ENCODE measurements at regions not wholly inside any gene's neighbourhood (a gene's known extent, or its start where the extent isn't known, plus 50 kb on each side); places are given as distances from the start of the nearest gene placed in this dataset.

GRCh38 chr20:24365670-24366069 lies 103.8 kb upstream of the SYNDIG1 start:
- TF ChIP-seq, protein P1, sequence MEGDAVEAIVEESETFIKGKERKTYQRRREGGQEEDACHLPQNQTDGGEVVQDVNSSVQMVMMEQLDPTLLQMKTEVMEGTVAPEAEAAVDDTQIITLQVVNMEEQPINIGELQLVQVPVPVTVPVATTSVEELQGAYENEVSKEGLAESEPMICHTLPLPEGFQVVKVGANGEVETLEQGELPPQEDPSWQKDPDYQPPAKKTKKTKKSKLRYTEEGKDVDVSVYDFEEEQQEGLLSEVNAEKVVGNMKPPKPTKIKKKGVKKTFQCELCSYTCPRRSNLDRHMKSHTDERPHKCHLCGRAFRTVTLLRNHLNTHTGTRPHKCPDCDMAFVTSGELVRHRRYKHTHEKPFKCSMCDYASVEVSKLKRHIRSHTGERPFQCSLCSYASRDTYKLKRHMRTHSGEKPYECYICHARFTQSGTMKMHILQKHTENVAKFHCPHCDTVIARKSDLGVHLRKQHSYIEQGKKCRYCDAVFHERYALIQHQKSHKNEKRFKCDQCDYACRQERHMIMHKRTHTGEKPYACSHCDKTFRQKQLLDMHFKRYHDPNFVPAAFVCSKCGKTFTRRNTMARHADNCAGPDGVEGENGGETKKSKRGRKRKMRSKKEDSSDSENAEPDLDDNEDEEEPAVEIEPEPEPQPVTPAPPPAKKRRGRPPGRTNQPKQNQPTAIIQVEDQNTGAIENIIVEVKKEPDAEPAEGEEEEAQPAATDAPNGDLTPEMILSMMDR (IDR thresholded peaks at IDR 0.05), result no peak
- no peak for TF ChIP-seq POLR2A (IDR thresholded peaks at IDR 0.05)
- intact Hi-C loops (cut with DNase I), result no loop called here
- H3K4me1 ChIP-seq (replicated peaks in 1 of 2), result no peaks in the 10 kb centered on the region
- 82 to 90% (median 86%) methylated on average over 3 of the region's 3 CpGs for WGBS, 4 donors
- H3K27ac ChIP-seq, result no peak overlapping the region
- no peak for DNase-seq
- H3K36me3 ChIP-seq (replicated peaks in 1 of 2), result no peaks in the 10 kb centered on the region
- no peaks in the 10 kb centered on the region for H3K9me3 ChIP-seq (replicated peaks in 1 of 3)
- no peaks in the 10 kb centered on the region for H3K27me3 ChIP-seq
- H3K4me3 ChIP-seq, result no peak overlapping the region

GRCh38 chr20:24364482-24364881 lies 104.9 kb upstream of the SYNDIG1 start:
- no peaks in the 10 kb centered on the region for H3K36me3 ChIP-seq (replicated peaks in 1 of 2)
- TF ChIP-seq, protein P1 (IDR thresholded peaks at IDR 0.05), result no peak
- no peak for TF ChIP-seq POLR2A (IDR thresholded peaks at IDR 0.05)
- 33 to 37% (median 34%) methylated on average over 4 of the region's 4 CpGs for WGBS, 4 donors
- H3K27ac ChIP-seq, result no peak overlapping the region
- H3K4me1 ChIP-seq (replicated peaks in 1 of 2), result no peaks in the 10 kb centered on the region
- no peak overlapping the region for H3K4me3 ChIP-seq
- no peak for DNase-seq
- intact Hi-C loops (cut with DNase I), result no loop called here
- no peaks in the 10 kb centered on the region for H3K9me3 ChIP-seq (replicated peaks in 1 of 3)
- H3K27me3 ChIP-seq, result no peaks in the 10 kb centered on the region

- H3K4me1 ChIP-seq (replicated peaks in 1 of 2), result no peaks in the 10 kb centered on the region
- WGBS, 4 donors, result 78 to 88% (median 84%) methylated on average over 8 of the region's 8 CpGs
- H3K27me3 ChIP-seq, result no peaks in the 10 kb centered on the region
- DNase-seq, result no peak
- H3K4me3 ChIP-seq, result no peak overlapping the region
- H3K27ac ChIP-seq, result no peak overlapping the region
- intact Hi-C loops (cut with DNase I), result no loop called here
- H3K9me3 ChIP-seq (replicated peaks in 1 of 3), result no peaks in the 10 kb centered on the region
- no peaks in the 10 kb centered on the region for H3K36me3 ChIP-seq (replicated peaks in 1 of 2)
- TF ChIP-seq POLR2A (IDR thresholded peaks at IDR 0.05), result no peak
- TF ChIP-seq, protein P1 (IDR thresholded peaks at IDR 0.05), result no peak
These were observed 106.4 kb upstream of the SYNDIG1 start for GRCh38 chr20:24363031-24363430.

DNA sequence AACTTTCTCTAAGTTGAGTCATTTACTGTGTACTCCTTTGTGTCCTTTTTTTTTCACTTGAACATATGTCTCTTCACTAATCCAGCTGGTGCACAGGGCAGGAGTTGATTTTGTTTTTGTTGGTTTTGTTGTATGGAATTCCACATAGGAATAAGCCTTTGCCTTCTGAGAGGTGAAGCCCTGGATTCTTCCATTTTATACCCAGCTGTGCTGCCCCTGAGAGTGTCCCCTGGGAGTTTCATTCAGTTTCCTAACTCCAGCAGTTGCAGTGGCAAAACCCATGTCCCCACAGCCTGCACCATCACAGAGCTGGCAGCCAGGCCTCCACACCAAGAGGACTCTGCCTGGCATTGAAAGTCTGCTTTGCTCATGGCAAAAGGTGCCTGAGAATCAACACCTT lies 107.3 kb upstream of the SYNDIG1 start:
- intact Hi-C loops (cut with DNase I), result no loop called here
- Histone ChIP-seq H3K36me3 (replicated peaks in 1 of 2) (no peaks in the 10 kb centered on the region), H3K4me1 (replicated peaks in 1 of 2) (no peaks in the 10 kb centered on the region), H3K27ac (no peak overlapping the region), H3K4me3 (no peak overlapping the region), H3K9me3 (replicated peaks in 1 of 3) (no peaks in the 10 kb centered on the region), H3K27me3 (no peaks in the 10 kb centered on the region)
- no peak for DNase-seq
- no peak for TF ChIP-seq POLR2A (IDR thresholded peaks at IDR 0.05)
- TF ChIP-seq, protein P1 (IDR thresholded peaks at IDR 0.05), result no peak
